Upper lobe of left lung (tissue), 4 donors: ENCODE measurements at regions not wholly inside any gene's neighbourhood (a gene's known extent, or its start where the extent isn't known, plus 50 kb on each side); places are given as distances from the start of the nearest gene placed in this dataset.

Source experiments
- EP300 ChIP-seq, 4 donors: sonication (generic); formaldehyde crosslinking; IDR thresholded peaks; one replicate each; pipeline ENCODE4 v1.5.1; 2017; ENCODE audit warnings: antibody characterized with exemption in 4 of 4, control low read depth in 2 of 4
- POLR2A ChIP-seq, 4 donors: fragments of 450-650 bp; IDR thresholded peaks; one replicate each; pipeline ENCODE4 v1.5.1; 2016 to 2017; ENCODE audit warnings: antibody characterized with exemption in 4 of 4, mild to moderate bottlenecking in 2 of 4
- TF ChIP-seq, protein P1 (sequence below), 6 experiments: fragments of 450-650 bp in 4 of 6; fragments of 200-600 bp in 2 of 6; sonication (generic) in 2 of 6; IDR thresholded peaks; one replicate each; pipeline ENCODE4 v1.5.1; 2016 to 2019; ENCODE audit warnings: antibody characterized with exemption in 6 of 6

DNA sequence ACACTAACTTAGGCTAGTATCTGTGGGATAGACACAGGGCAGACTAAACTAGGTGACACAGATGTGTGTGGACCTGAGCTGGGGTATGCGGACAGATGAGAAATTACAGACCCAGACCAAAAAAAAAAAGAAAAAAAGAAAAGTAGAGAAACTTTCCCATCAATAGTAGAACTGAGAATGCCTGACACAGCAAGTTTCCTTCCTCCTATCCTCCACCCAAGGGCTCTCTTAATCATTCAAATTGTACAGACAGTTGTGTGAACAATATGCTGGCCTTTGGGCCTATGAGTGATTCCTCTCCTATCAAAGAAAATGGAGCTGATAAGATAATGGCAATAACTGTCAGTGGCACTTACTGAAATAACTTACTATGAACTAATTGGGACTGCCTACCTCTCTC, 226.7 kb upstream of the PRDM1 start:
- TF ChIP-seq, protein P1, sequence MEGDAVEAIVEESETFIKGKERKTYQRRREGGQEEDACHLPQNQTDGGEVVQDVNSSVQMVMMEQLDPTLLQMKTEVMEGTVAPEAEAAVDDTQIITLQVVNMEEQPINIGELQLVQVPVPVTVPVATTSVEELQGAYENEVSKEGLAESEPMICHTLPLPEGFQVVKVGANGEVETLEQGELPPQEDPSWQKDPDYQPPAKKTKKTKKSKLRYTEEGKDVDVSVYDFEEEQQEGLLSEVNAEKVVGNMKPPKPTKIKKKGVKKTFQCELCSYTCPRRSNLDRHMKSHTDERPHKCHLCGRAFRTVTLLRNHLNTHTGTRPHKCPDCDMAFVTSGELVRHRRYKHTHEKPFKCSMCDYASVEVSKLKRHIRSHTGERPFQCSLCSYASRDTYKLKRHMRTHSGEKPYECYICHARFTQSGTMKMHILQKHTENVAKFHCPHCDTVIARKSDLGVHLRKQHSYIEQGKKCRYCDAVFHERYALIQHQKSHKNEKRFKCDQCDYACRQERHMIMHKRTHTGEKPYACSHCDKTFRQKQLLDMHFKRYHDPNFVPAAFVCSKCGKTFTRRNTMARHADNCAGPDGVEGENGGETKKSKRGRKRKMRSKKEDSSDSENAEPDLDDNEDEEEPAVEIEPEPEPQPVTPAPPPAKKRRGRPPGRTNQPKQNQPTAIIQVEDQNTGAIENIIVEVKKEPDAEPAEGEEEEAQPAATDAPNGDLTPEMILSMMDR (IDR thresholded peaks at IDR 0.05), result no peak
- no peak for TF ChIP-seq POLR2A (IDR thresholded peaks at IDR 0.05)
- TF ChIP-seq EP300 (IDR thresholded peaks at IDR 0.05), result no peak
